ENCODE measurements at regions not wholly inside any gene's neighbourhood (a gene's known extent, or its start where the extent isn't known, plus 50 kb on each side); places are given as distances from the start of the nearest gene placed in this dataset.

GRCh38 chr2:84212611-84213314, 246.3 kb downstream of the SUCLG1 start:
- TF ChIP-seq CTCF (IDR thresholded peaks at IDR 0.05) (no peak), POLR2A (IDR thresholded peaks at IDR 0.05) (no peak)

All from heart left ventricle (tissue), 13 donors.